Inferior parietal cortex (tissue), 1 donor: ENCODE measurements at regions not wholly inside any gene's neighbourhood (a gene's known extent, or its start where the extent isn't known, plus 50 kb on each side); places are given as distances from the start of the nearest gene placed in this dataset.

Experiments used
- DNase-seq: peaks from one replicate; pipeline ENCODE4 v3.0.0-alpha.2; 2016; ENCODE audit errors: extremely low spot score

- DNase-seq = no peak
Observed at GRCh38 chr18:39692367-39693015, 2126.9 kb upstream of the CELF4 start.

- DNase-seq = no peak
Observed at GRCh38 chr18:39685303-39685902, 2119.8 kb upstream of the CELF4 start.

GRCh38 chr18:39681061-39681460, 2115.5 kb upstream of the CELF4 start:
- no peak for DNase-seq

- DNase-seq = no peak
Observed at GRCh38 chr18:39675906-39676305, 2110.3 kb upstream of the CELF4 start.

- peak; percentile 31 for DNase-seq
Observed at GRCh38 chr18:39675368-39675767, 2109.8 kb upstream of the CELF4 start.

- DNase-seq = no peak
Observed at GRCh38 chr18:39672171-39672570, 2106.6 kb upstream of the CELF4 start.

- no peak for DNase-seq
Observed at GRCh38 chr18:39667905-39668304, 2102.3 kb upstream of the CELF4 start.

GRCh38 chr18:39666541-39666940, 2100.9 kb upstream of the CELF4 start:
- DNase-seq = no peak

GRCh38 chr18:39661856-39662366, 2096.3 kb upstream of the CELF4 start:
- no peak for DNase-seq

GRCh38 chr18:39660141-39660540, 2094.5 kb upstream of the CELF4 start:
- no peak for DNase-seq

GRCh38 chr18:39655341-39655740, 2089.7 kb upstream of the CELF4 start:
- no peak for DNase-seq

- DNase-seq = no peak
Observed at GRCh38 chr18:39653221-39653620, 2087.6 kb upstream of the CELF4 start.

- no peak for DNase-seq
Observed at GRCh38 chr18:39648616-39649015, 2083.0 kb upstream of the CELF4 start.

- peak; percentile 64 for DNase-seq
Observed at GRCh38 chr18:39647627-39648534, 2082.3 kb upstream of the CELF4 start.

- DNase-seq = no peak
Observed at GRCh38 chr18:39638224-39638623, 2072.6 kb upstream of the CELF4 start.

- no peak for DNase-seq
Observed at GRCh38 chr18:39636931-39637330, 2071.3 kb upstream of the CELF4 start.

- DNase-seq = no peak
Observed at GRCh38 chr18:39635966-39636365, 2070.4 kb upstream of the CELF4 start.

GRCh38 chr18:39635192-39635591, 2069.6 kb upstream of the CELF4 start:
- no peak for DNase-seq

GRCh38 chr18:39627936-39628335, 2062.3 kb upstream of the CELF4 start:
- no peak for DNase-seq

- DNase-seq = no peak
Observed at GRCh38 chr18:39624961-39625360, 2059.4 kb upstream of the CELF4 start.

- no peak for DNase-seq
Observed at GRCh38 chr18:39622431-39622830, 2056.8 kb upstream of the CELF4 start.

- DNase-seq = no peak
Observed at GRCh38 chr18:39620551-39621168, 2055.1 kb upstream of the CELF4 start.
